ENCODE measurements at regions not wholly inside any gene's neighbourhood (a gene's known extent, or its start where the extent isn't known, plus 50 kb on each side); places are given as distances from the start of the nearest gene placed in this dataset.

DNA sequence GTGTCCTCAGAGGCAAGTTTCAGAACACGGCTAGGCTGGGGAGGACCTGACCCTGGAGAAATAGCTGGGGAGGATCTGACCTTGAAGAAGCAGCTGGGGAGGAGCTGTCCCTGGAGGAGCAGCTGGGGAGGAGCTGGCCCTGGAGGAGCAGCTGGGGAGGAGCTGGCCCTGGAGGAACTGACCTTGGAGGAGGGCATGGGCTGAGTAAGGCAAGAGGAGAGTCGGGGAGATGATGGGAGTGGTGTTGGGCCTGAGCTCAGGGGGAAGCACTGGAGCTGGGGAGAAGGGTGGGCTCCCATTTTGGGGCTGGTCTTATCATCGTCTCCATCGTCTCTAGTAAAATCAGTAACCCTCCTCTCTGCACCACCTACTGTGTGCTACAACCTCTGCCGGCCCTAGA is 179.8 kb upstream of the SHH start:
- Histone ChIP-seq H3K4me1 (peaks cover 0 to 17% (median 0%) of the 10 kb centered on the region in 3 donors), H3K4me3 (no peak overlapping the region), H3K9me3 (no peaks in the 10 kb centered on the region), H3K27me3 (peaks cover 0 to 24% (median 0%) of the 10 kb centered on the region in 4 donors), H3K27ac (no peak overlapping the region), H3K36me3 (no peaks in the 10 kb centered on the region)
- WGBS, 2 donors, result 76 to 89% methylated on average over 3 to 4 of the region's 5 CpGs
- no peak for DNase-seq
- TF ChIP-seq, protein P1, sequence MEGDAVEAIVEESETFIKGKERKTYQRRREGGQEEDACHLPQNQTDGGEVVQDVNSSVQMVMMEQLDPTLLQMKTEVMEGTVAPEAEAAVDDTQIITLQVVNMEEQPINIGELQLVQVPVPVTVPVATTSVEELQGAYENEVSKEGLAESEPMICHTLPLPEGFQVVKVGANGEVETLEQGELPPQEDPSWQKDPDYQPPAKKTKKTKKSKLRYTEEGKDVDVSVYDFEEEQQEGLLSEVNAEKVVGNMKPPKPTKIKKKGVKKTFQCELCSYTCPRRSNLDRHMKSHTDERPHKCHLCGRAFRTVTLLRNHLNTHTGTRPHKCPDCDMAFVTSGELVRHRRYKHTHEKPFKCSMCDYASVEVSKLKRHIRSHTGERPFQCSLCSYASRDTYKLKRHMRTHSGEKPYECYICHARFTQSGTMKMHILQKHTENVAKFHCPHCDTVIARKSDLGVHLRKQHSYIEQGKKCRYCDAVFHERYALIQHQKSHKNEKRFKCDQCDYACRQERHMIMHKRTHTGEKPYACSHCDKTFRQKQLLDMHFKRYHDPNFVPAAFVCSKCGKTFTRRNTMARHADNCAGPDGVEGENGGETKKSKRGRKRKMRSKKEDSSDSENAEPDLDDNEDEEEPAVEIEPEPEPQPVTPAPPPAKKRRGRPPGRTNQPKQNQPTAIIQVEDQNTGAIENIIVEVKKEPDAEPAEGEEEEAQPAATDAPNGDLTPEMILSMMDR (IDR thresholded peaks at IDR 0.05), result no peak
- no peak for TF ChIP-seq POLR2A (IDR thresholded peaks at IDR 0.05)
- intact Hi-C loops (cut with DNase I), result no loop called here

DNA sequence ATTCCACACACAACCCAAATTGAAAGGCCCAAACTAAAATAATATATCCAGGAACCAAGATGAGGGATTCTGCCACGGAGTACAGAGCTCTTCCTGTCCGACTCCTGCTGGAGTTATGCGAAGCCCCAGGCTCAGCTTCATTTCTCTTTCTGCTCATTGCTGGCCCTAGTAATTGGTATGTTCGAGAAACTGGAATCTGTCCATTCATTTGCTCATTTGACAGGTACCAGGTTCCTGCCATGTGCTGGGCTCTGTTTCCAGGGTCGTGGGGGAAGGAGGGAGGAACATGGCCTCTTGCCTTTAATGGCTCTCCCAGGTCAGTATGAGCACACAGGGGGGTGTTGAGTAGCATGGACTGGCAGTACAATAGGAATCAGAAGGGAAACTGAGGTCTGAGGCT is 179.2 kb upstream of the SHH start:
- no peaks in the 10 kb centered on the region for H3K36me3 ChIP-seq
- H3K4me1 ChIP-seq, result peaks cover 0 to 13% (median 0%) of the 10 kb centered on the region in 3 donors
- no peak for TF ChIP-seq POLR2A (IDR thresholded peaks at IDR 0.05)
- TF ChIP-seq, protein P1 (IDR thresholded peaks at IDR 0.05), result no peak
- H3K27ac ChIP-seq, result no peak overlapping the region
- intact Hi-C loops (cut with DNase I), result no loop called here
- H3K4me3 ChIP-seq, result no peak overlapping the region
- H3K9me3 ChIP-seq, result no peaks in the 10 kb centered on the region
- peaks cover 0 to 18% (median 0%) of the 10 kb centered on the region in 4 donors for H3K27me3 ChIP-seq
- WGBS, 2 donors, result 65 to 75% methylated on average over 5 of the region's 5 CpGs
- no peak for DNase-seq

DNA sequence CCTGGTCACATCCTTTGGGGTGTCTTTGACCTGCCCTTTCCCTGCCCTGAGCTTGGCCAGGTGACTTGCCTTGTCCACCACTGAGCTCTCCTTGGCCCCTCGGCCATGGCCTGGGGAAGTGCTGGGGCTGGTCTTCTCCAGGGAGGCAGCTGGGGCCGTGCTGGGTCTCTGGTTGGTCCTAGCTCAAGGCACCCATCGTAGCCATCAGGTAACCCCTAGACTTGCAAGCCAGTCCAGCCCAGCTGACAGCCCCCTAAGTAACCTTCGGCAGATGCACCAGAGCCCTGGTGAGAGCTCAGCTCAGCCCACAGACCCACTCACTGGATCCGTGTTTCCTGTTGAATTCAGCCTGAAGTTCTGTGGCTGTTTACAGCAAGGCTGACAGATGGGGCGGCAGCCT is 176.2 kb upstream of the SHH start:
- WGBS, 2 donors, result no CpG with 5 or more reads among the region's 6 CpGs
- Histone ChIP-seq H3K36me3 (no peaks in the 10 kb centered on the region), H3K4me1 (peaks cover 0 to 2% (median 0%) of the 10 kb centered on the region in 3 donors), H3K9me3 (no peaks in the 10 kb centered on the region), H3K27me3 (peaks cover 0 to 13% (median 0%) of the 10 kb centered on the region in 4 donors), H3K27ac (no peak overlapping the region), H3K4me3 (no peak overlapping the region)
- no peak for TF ChIP-seq POLR2A (IDR thresholded peaks at IDR 0.05)
- TF ChIP-seq, protein P1 (IDR thresholded peaks at IDR 0.05), result no peak
- DNase-seq, result no peak
- intact Hi-C loops (cut with DNase I), result no loop called here

DNA sequence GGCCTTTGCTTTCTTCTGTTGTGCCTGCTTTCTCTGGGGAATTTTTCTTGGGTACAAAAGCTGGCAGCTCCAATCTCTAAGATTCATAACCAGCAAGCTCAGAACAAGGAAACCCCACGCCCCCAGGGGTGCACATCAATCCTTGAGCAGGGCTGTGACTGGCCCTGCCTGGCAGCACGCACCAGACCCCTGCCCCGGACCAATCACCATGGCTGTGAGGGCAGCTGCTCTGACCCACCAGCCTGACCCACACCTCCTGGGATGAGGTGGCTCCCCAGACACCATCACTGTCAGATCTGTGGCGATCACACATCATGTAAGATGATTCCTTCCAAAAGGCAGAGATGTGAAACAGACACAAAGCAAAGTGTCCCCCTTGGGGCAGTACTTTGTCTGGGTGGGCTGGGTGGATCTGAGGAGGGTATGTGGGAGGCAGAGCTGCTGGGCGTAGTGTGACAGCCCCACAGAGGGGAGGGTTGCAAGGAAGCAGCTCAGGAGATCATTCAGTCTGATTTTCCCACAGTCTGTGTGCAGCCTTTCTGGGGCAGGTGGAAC is 175.5 kb upstream of the SHH start:
- 83 to 88% methylated on average over 1 to 4 of the region's 5 CpGs for WGBS, 2 donors
- no peak for TF ChIP-seq POLR2A (IDR thresholded peaks at IDR 0.05)
- TF ChIP-seq, protein P1 (IDR thresholded peaks at IDR 0.05), result no peak
- intact Hi-C loops (cut with DNase I), result no loop called here
- DNase-seq, result no peak
- no peaks in the 10 kb centered on the region for H3K9me3 ChIP-seq
- no peak overlapping the region for H3K27ac ChIP-seq
- H3K36me3 ChIP-seq, result no peaks in the 10 kb centered on the region
- H3K27me3 ChIP-seq, result peaks cover 0 to 9% (median 0%) of the 10 kb centered on the region in 4 donors
- no peaks in the 10 kb centered on the region for H3K4me1 ChIP-seq
- H3K4me3 ChIP-seq, result no peak overlapping the region

DNA sequence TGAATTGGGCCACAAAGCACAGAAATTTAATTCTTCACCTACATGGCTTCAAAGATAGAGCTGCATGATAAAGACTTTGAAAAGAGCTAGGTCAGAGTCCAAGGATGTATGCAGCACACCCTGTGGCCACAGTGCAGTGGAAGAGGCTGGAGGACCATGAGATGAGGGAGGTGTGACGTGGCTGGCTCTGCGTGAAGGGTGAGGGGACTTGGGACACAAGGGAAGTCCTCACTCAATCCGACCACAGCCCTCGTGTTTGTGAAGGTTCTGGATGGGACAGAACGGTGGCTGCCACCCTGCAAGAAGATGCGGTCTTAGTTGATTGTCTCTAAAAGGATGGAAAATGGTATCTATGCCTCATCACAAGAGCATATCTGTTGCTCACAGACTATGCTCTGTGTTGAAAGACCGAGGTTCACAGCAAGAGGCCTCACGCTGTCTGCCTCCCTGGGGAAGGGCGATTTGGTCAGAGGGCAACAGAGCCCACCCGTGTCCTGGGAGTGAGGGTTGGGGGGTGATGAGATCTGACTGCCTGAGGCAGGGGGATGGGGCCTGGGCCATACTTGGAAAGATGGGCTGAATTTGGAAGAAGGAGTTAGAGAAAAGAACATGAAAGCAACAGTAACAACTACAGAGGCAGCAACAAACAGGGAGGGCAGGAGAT is 174.4 kb upstream of the SHH start:
- no peaks in the 10 kb centered on the region for H3K9me3 ChIP-seq
- no peak overlapping the region for H3K4me3 ChIP-seq
- no peak overlapping the region for H3K27ac ChIP-seq
- intact Hi-C loops (cut with DNase I), result no loop called here
- peaks cover 0 to 9% (median 0%) of the 10 kb centered on the region in 4 donors for H3K27me3 ChIP-seq
- no peaks in the 10 kb centered on the region for H3K36me3 ChIP-seq
- WGBS, 2 donors, result 80 to 91% methylated on average over 7 to 10 of the region's 10 CpGs
- TF ChIP-seq, protein P1 (IDR thresholded peaks at IDR 0.05), result no peak
- no peak for TF ChIP-seq POLR2A (IDR thresholded peaks at IDR 0.05)
- H3K4me1 ChIP-seq, result no peaks in the 10 kb centered on the region
- DNase-seq, result no peak

All from esophagus squamous epithelium (tissue), 5 donors.